GM12878 (cell line): ENCODE measurements at regions not wholly inside any gene's neighbourhood (a gene's known extent, or its start where the extent isn't known, plus 50 kb on each side); places are given as distances from the start of the nearest gene placed in this dataset.
"Not testable (repeated sequence)": the region's sequence is repeated elsewhere in the genome, so short reads cannot be mapped to it uniquely, and the experiment has no call there.

Source experiments
- ATAC-seq: fragments of 200-7000 bp; cut with Tn5 transposase; 3 replicates; pipeline ENCODE4 v1.9.1; 2020; ENCODE audit warnings: mild to moderate bottlenecking, moderate library complexity
- BruUV-seq: library from RNA; stranded (reverse); fragments of 400-500 nt; replicated peaks from 2 replicates; lab custom pipeline; 2021; lab: Mats Ljungman, UMichigan
- CTCF ChIA-PET: fragments of 300-600 bp; sonication (Branson Sonifier 250); formaldehyde crosslinking; extraction: SDS; loops from one replicate; lab custom pipeline; 2021; ENCODE audit warnings: inconsistent platforms; lab: Yijun Ruan, JAX
- POLR2A ChIA-PET: fragments of 350-600 bp; formaldehyde crosslinking; extraction: SDS; loops from one replicate; lab custom pipeline; 2021; ENCODE audit warnings: inconsistent platforms; lab: Charles Lee
- RAD21 ChIA-PET: fragments of 300-600 bp; sonication (Branson Sonifier 250); formaldehyde crosslinking; loops from one replicate; lab custom pipeline; 2023; ENCODE audit warnings: antibody characterized with exemption; ENCODE audit not compliant: unreplicated experiment; lab: Charles Lee
- SMC1A ChIA-PET: fragments of 300-600 bp; sonication (Branson Sonifier 250); formaldehyde crosslinking; loops from one replicate; lab custom pipeline; 2023; ENCODE audit not compliant: unreplicated experiment, uncharacterized antibody; lab: Charles Lee
- DNase-seq: peaks from one replicate; pipeline ENCODE4 v3.0.0-alpha.2; 2011; ENCODE audit warnings: low read depth, low spot score
- FAIRE-seq: peaks from 3 replicates; lab custom pipeline; 2011; peaks lifted over from hg19 to GRCh38; lab: Jason Lieb, UNC
- H2AFZ ChIP-seq: 2 replicates; pipeline ENCODE4 v1.6.0; 2011; ENCODE audit warnings: low read depth, low read length, control low read depth; ENCODE audit not compliant: control insufficient read depth
- H3K27ac ChIP-seq: 2 replicates; pipeline ENCODE4 v1.5.1; 2011; ENCODE audit warnings: control low read depth; ENCODE audit not compliant: control insufficient read depth, insufficient read depth
- H3K27me3 ChIP-seq, 2 experiments: replicated peaks in 1 of 2; 2 replicates each; pipeline versions ENCODE4 v1.6.0 to v1.6.1; 2011; ENCODE audit warnings: low read length in 1 of 2; ENCODE audit not compliant: control insufficient read depth in 2 of 2, insufficient read depth in 2 of 2
- H3K36me3 ChIP-seq, 2 experiments: 2 replicates each; pipeline ENCODE4 v1.5.1; 2011; ENCODE audit warnings: low read length in 1 of 2; ENCODE audit not compliant: control insufficient read depth in 2 of 2, insufficient read depth in 2 of 2
- H3K4me1 ChIP-seq: 2 replicates; pipeline ENCODE4 v1.6.1; 2011; ENCODE audit warnings: mild to moderate bottlenecking, low read length, moderate library complexity, mixed read lengths; ENCODE audit not compliant: control insufficient read depth, insufficient read depth
- H3K4me2 ChIP-seq: 2 replicates; pipeline ENCODE4 v1.6.0; 2011; ENCODE audit warnings: control low read depth; ENCODE audit not compliant: control insufficient read depth, insufficient read depth
- H3K4me3 ChIP-seq: fragments of 200-600 bp; sonication (generic); 2 replicates; pipeline ENCODE4 v1.5.1; 2016
- H3K79me2 ChIP-seq: 2 replicates; pipeline ENCODE4 v1.6.0; 2011; ENCODE audit warnings: low read length; ENCODE audit not compliant: control insufficient read depth, insufficient read depth
- H3K9ac ChIP-seq: 2 replicates; pipeline ENCODE4 v1.8.0; 2011; ENCODE audit warnings: low read length, control low read depth, mixed read lengths; ENCODE audit not compliant: control insufficient read depth, insufficient read depth
- H3K9me3 ChIP-seq: replicated peaks from 3 replicates; pipeline ENCODE4 v1.5.1; 2011; ENCODE audit warnings: mild to moderate bottlenecking, low read length; ENCODE audit not compliant: control insufficient read depth, insufficient read depth
- H4K20me1 ChIP-seq: 2 replicates; pipeline ENCODE4 v1.6.0; 2011; ENCODE audit not compliant: control insufficient read depth, insufficient read depth
- ETV6 ChIP-seq, 2 experiments: fragments of 450-650 bp in 1 of 2; IDR thresholded peaks in 1 of 2; conservative IDR thresholded peaks in 1 of 2; 2 replicates each; pipeline ENCODE4 v1.6.1; 2014; ENCODE audit warnings: antibody characterized with exemption in 1 of 2, borderline replicate concordance in 1 of 2, low read depth in 1 of 2, mild to moderate bottlenecking in 1 of 2, moderate library complexity in 1 of 2
- IKZF2 ChIP-seq, 2 experiments: fragments of 450-650 bp; IDR thresholded peaks; 2 replicates each; pipeline ENCODE4 v1.6.1; 2017; ENCODE audit warnings: mild to moderate bottlenecking in 2 of 2, moderate library complexity in 2 of 2
- JUNB ChIP-seq: IDR thresholded peaks from 2 replicates; pipeline ENCODE4 v1.6.1; 2016; ENCODE audit warnings: antibody characterized with exemption, mild to moderate bottlenecking
- MEF2B ChIP-seq: fragments of 450-650 bp; IDR thresholded peaks from 2 replicates; pipeline ENCODE4 v1.6.1; 2018; ENCODE audit warnings: mild to moderate bottlenecking, moderate library complexity; ENCODE audit not compliant: partially characterized antibody, poor library complexity, severe bottlenecking
- NFIC ChIP-seq: IDR thresholded peaks from 2 replicates; pipeline ENCODE4 v1.6.1; 2012; ENCODE audit warnings: low read depth, mild to moderate bottlenecking, inconsistent platforms, low read length, moderate library complexity
- RUNX3 ChIP-seq: IDR thresholded peaks from 2 replicates; pipeline ENCODE4 v1.6.1; 2012; ENCODE audit warnings: low read length, inconsistent platforms
- SPI1 ChIP-seq: IDR thresholded peaks from 2 replicates; pipeline ENCODE4 v1.6.1; 2011; ENCODE audit warnings: low read depth, mild to moderate bottlenecking, low read length, moderate library complexity, borderline replicate concordance; ENCODE audit not compliant: insufficient read depth
- WGBS: methylation state at CpG from one replicate; pipeline ENCODE4 v1.1.6; 2016; ENCODE audit warnings: low lambda C conversion rate; ENCODE audit not compliant: insufficient replicate concordance, insufficient coverage; ENCODE audit errors: missing lambda C conversion rate; 5-methylcytosine and 5-hydroxymethylcytosine counted together
- in situ Hi-C: fragments of 300-500 bp; cut with MboI; formaldehyde crosslinking; loops from 9 replicates; pipeline ENCODE4 v1.14.3; 2018; ENCODE audit warnings: mixed read lengths
- intact Hi-C: fragments of 100-400 bp; cut with micrococcal nuclease; formaldehyde crosslinking; loops from one replicate; pipeline ENCODE4 v1.14.2; 2022; ENCODE audit not compliant: unreplicated experiment

DNA sequence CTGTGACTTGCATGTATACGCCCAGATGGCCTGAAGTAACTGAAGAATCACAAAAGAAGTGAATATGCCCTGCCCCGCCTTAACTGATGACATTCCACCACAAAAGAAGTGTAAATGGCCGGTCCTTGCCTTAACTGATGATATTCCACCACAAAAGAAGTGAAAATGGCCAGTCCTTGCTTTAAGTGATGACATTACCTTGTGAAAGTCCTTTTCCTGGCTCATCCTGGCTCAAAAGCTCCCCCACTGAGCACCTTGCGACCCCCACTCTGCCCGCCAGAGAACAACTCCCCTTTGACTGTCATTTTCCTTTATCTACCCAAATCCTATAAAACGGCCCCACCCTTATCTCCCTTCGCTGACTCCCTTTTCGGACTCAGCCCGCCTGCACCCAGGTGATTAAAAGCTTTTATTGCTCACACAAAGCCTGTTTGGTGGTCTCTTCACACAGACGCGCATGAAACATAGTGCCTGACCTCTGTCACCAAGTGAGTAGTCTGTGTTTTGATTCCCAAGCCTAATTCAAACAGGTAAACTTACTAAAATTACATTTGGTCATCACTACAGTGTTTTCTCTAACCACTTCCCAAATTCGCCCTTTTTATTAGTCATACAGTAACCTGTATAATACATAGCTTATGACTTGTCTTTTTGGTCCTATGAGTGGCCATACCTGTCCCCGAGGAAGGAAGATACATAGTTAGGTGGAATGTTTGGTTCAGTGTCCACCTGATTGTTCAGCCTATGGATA lies 140.7 kb upstream of the PROK2 start:
- peak overlapping the region; percentile 6; the same call in 1 of the 2 replicates for H3K4me2 ChIP-seq
- peak; percentile 62; the same call in 1 of the 2 replicates for TF ChIP-seq SPI1
- peak; percentile 67 for TF ChIP-seq RUNX3
- TF ChIP-seq NFIC: peak; percentile 19; the same call in 1 of the 2 replicates
- peak; percentile 14 for TF ChIP-seq MEF2B
- TF ChIP-seq ETV6 (conservative IDR thresholded peaks at IDR 0.05 in 1 of 2, IDR thresholded peaks at IDR 0.05 in 1 of 2; ENCODE audit: borderline replicate concordance in 1 of 2, low read depth in 1 of 2): peak in 1 of 2 experiments; percentile 43; a peak in 1 of 4 replicates
- 0 out of 4 replicates have a peak, but pooled peaks of 1 of the 2 experiments have one; percentile 23 for TF ChIP-seq IKZF2 (IDR thresholded peaks at IDR 0.05)
- peak; percentile 41; the same call in 1 of the 2 replicates for TF ChIP-seq JUNB
- H3K27ac ChIP-seq, H3K4me3 ChIP-seq, H4K20me1 ChIP-seq, H2AFZ ChIP-seq, BruUV-seq, H3K79me2 ChIP-seq, H3K9ac ChIP-seq, POLR2A ChIA-PET, H3K27me3 ChIP-seq, FAIRE-seq, H3K4me1 ChIP-seq, H3K9me3 ChIP-seq, DNase-seq, H3K36me3 ChIP-seq, in situ Hi-C loops: not testable (repeated sequence)
- WGBS: 35% methylated on average over 13 of the region's 13 CpGs
- CTCF ChIA-PET: interaction anchor here (0.8 to 1.5 kb wide), 5 partner anchors 50 to 897 kb away, joined by 3 to 5 read pairs (median 4); no protein-coding TSS in a partner anchor
- RAD21 ChIA-PET: interaction anchor here (0.8 to 3.1 kb wide), 4 partner anchors 51 to 896 kb away, joined by 3 to 11 read pairs (median 4); no protein-coding TSS in a partner anchor
- SMC1A ChIA-PET: interaction anchor here (0.8 to 1.4 kb wide), 6 partner anchors 195 to 896 kb away, joined by 3 to 7 read pairs (median 4); no protein-coding TSS in a partner anchor
- intact Hi-C loops: loop anchor here (2.0 to 5.0 kb wide), 2 partner anchors 48 to 893 kb away; no protein-coding TSS in a partner anchor
- ATAC-seq: peak; percentile 79
